Neutrophil (primary cell): ENCODE measurements at regions not wholly inside any gene's neighbourhood (a gene's known extent, or its start where the extent isn't known, plus 50 kb on each side); places are given as distances from the start of the nearest gene placed in this dataset.

ENCODE experiments used
- H3K27ac ChIP-seq: fragments of 200-600 bp; sonication (generic); 2 replicates; pipeline ENCODE4 v1.5.1; 2016; ENCODE audit warnings: mild to moderate bottlenecking, moderate library complexity
- H3K27me3 ChIP-seq: fragments of 200-600 bp; sonication (generic); 2 replicates; pipeline ENCODE4 v1.6.0; 2016; ENCODE audit warnings: mild to moderate bottlenecking
- H3K36me3 ChIP-seq: fragments of 200-600 bp; sonication (generic); 2 replicates; pipeline ENCODE4 v1.5.1; 2017
- H3K4me1 ChIP-seq, 2 experiments: fragments of 200-600 bp in 1 of 2; sonication (generic) in 1 of 2; 1 replicate in 1 of 2; 2 replicates in 1 of 2; pipeline versions ENCODE4 v1.5.1 to v1.6.1; 2013 to 2016; ENCODE audit warnings: low read depth in 1 of 2, low read length in 1 of 2, mild to moderate bottlenecking in 1 of 2, moderate library complexity in 1 of 2; ENCODE audit not compliant: control insufficient read depth in 1 of 2, insufficient read depth in 1 of 2
- H3K4me3 ChIP-seq, 2 experiments: fragments of 200-600 bp in 1 of 2; sonication (generic) in 1 of 2; 1 replicate in 1 of 2; 2 replicates in 1 of 2; pipeline ENCODE4 v1.5.1; 2013 to 2016; ENCODE audit warnings: low read depth in 1 of 2, low read length in 1 of 2, mild to moderate bottlenecking in 1 of 2, moderate library complexity in 1 of 2
- H3K9me3 ChIP-seq: fragments of 200-600 bp; sonication (generic); 2 replicates; pipeline ENCODE4 v1.5.1; 2016
- CTCF ChIP-seq: fragments of 200-600 bp; sonication (generic); IDR thresholded peaks from 2 replicates; pipeline ENCODE4 v1.5.1; 2016; ENCODE audit warnings: antibody characterized with exemption

DNA sequence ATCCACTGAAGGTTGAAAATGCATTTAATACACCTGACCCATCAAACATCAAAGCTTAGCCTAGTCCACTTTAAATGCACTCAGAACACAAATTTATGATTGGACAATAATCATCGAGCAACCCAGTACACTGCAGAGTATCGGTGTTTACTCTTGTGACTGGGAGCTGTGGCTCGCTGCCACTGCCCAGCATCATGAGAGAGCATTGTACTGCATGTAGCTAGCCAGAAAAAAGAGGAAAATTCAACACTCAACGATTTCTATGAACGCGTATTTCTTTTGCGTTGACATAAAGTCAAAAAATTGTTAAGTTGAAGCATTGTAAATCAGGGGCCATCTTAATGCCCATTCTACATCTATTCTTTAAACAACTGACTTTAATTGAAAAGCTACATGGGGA lies 95.1 kb upstream of the CD180 start:
- no peak overlapping the region for H3K4me3 ChIP-seq
- no peaks in the 10 kb centered on the region for H3K9me3 ChIP-seq
- no peak for TF ChIP-seq CTCF
- H3K27ac ChIP-seq, result no peak overlapping the region
- no peaks in the 10 kb centered on the region for H3K36me3 ChIP-seq
- H3K27me3 ChIP-seq, result no peaks in the 10 kb centered on the region
- H3K4me1 ChIP-seq, result no peaks in the 10 kb centered on the region

- Histone ChIP-seq H3K36me3 (no peaks in the 10 kb centered on the region), H3K9me3 (no peaks in the 10 kb centered on the region), H3K4me3 (no peak overlapping the region), H3K27me3 (no peaks in the 10 kb centered on the region), H3K27ac (no peak overlapping the region), H3K4me1 (peaks cover 0 to 3% of the 10 kb centered on the region in 2 experiments)
- TF ChIP-seq CTCF, result no peak
Observed at GRCh38 chr5:67291066-67291465, 94.5 kb upstream of the CD180 start.

DNA sequence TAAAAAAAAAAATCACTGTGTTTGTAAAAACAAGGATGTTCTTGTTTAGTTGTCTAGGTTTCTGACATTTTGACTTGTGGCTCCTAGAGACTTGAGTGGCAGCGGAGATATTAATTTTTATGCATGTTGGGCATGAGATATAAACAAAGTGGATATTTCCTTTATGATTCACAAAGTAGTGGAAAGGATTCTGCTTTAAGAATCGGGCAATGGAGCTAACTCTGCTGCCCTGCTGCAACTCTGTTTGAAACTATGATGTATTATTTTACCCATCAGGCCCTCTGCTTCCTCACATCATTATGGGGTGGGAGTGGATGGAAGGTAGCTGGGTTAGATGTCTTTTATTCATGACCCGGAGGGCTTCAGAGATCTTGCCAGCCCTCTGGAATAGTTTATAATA lies 94.1 kb upstream of the CD180 start:
- Histone ChIP-seq H3K4me3 (no peak overlapping the region), H3K4me1 (peaks cover 0 to 7% of the 10 kb centered on the region in 2 experiments), H3K9me3 (no peaks in the 10 kb centered on the region), H3K27me3 (no peaks in the 10 kb centered on the region), H3K27ac (no peak overlapping the region), H3K36me3 (no peaks in the 10 kb centered on the region)
- no peak for TF ChIP-seq CTCF

- Histone ChIP-seq H3K27ac (no peak overlapping the region), H3K4me3 (no peak overlapping the region), H3K27me3 (no peaks in the 10 kb centered on the region), H3K36me3 (no peaks in the 10 kb centered on the region), H3K9me3 (no peaks in the 10 kb centered on the region), H3K4me1 (peaks cover 0 to 8% of the 10 kb centered on the region in 2 experiments)
- TF ChIP-seq CTCF, result no peak
Observed at GRCh38 chr5:67289763-67290521, 93.3 kb upstream of the CD180 start.

- no peak overlapping the region for H3K27ac ChIP-seq
- no peaks in the 10 kb centered on the region for H3K27me3 ChIP-seq
- no peaks in the 10 kb centered on the region for H3K36me3 ChIP-seq
- H3K4me3 ChIP-seq, result no peak overlapping the region
- no peaks in the 10 kb centered on the region for H3K9me3 ChIP-seq
- TF ChIP-seq CTCF, result no peak
- peaks cover 0 to 8% of the 10 kb centered on the region in 2 experiments for H3K4me1 ChIP-seq
Observed at GRCh38 chr5:67287510-67288268, 91.1 kb upstream of the CD180 start.
